HG02610 (cell line): ENCODE measurements at regions not wholly inside any gene's neighbourhood (a gene's known extent, or its start where the extent isn't known, plus 50 kb on each side); places are given as distances from the start of the nearest gene placed in this dataset.
"Not testable (repeated sequence)": the region's sequence is repeated elsewhere in the genome, so short reads cannot be mapped to it uniquely, and the experiment has no call there.

Experiments used
- ATAC-seq: cut with Tn5 transposase; IDR thresholded peaks from one replicate; pipeline ENCODE4 v1.9.1; 2021; ENCODE audit warnings: mild to moderate bottlenecking, moderate library complexity; ENCODE audit not compliant: unreplicated experiment

DNA sequence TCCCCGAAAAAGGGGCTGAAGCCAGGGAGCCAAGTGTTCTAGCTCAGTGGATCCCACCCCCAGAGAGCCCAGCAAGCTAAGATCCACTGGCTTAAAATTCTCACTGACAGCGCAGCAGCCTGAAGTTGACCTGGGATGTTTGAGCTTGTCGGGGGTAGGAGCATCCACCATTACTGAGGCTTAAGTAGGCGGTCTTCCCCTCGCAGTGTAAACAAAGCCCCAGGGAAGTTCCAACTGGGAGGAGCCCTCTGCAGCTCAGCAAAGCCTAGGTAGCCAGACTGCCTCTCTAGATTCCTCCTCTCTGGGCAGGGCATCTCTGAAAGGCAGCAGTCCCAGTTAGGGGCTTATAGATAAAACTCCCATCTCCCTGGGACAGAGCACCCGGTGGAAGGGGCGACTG lies 56.8 kb upstream of the FGF16 start:
- ATAC-seq: not testable (repeated sequence)

GRCh38 chrX:77396781-77397180 lies 50.4 kb upstream of the FGF16 start:
- ATAC-seq: no peak
